Large intestine (tissue), 3 donors: ENCODE measurements at regions not wholly inside any gene's neighbourhood (a gene's known extent, or its start where the extent isn't known, plus 50 kb on each side); places are given as distances from the start of the nearest gene placed in this dataset.

Experiments used
- DNase-seq, 2 donors: peaks; one replicate each; pipeline versions ENCODE4 v3.0.0 to v3.0.0-alpha.2; 2013
- H3K27ac ChIP-seq: one replicate; pipeline ENCODE4 v1.5.1; 2013; ENCODE audit warnings: low read length
- H3K27me3 ChIP-seq: 2 replicates; pipeline ENCODE4 v1.6.1; 2013; ENCODE audit warnings: low read length; ENCODE audit not compliant: control insufficient read depth, insufficient read depth
- H3K36me3 ChIP-seq: 2 replicates; pipeline ENCODE4 v1.6.1; 2013; ENCODE audit warnings: low read length; ENCODE audit not compliant: control insufficient read depth, insufficient read depth
- H3K4me1 ChIP-seq: one replicate; pipeline ENCODE4 v1.6.1; 2013; ENCODE audit warnings: low read length; ENCODE audit not compliant: control insufficient read depth, insufficient read depth
- H3K4me3 ChIP-seq: one replicate; pipeline ENCODE4 v1.5.1; 2013; ENCODE audit warnings: low read length
- H3K9me3 ChIP-seq: one replicate; pipeline ENCODE4 v1.6.1; 2013; ENCODE audit warnings: mild to moderate bottlenecking, low read depth, low read length, moderate library complexity; ENCODE audit not compliant: control insufficient read depth
- WGBS: methylation state at CpG from one replicate; pipeline ENCODE4 v1.1.5; 2013; ENCODE audit warnings: low lambda C conversion rate; ENCODE audit not compliant: insufficient coverage; 5-methylcytosine and 5-hydroxymethylcytosine counted together

GRCh38 chr5:23631302-23632045 is 124.1 kb downstream of the PRDM9 start:
- Histone ChIP-seq H3K9me3 (no peaks in the 10 kb centered on the region), H3K4me1 (no peaks in the 10 kb centered on the region), H3K27ac (no peak overlapping the region), H3K4me3 (no peak overlapping the region), H3K36me3 (no peaks in the 10 kb centered on the region), H3K27me3 (no peaks in the 10 kb centered on the region)
- no peak for DNase-seq
- no CpG with 5 or more reads among the region's 2 CpGs for WGBS

- Histone ChIP-seq H3K9me3 (no peaks in the 10 kb centered on the region), H3K4me3 (no peak overlapping the region), H3K4me1 (no peaks in the 10 kb centered on the region), H3K27ac (no peak overlapping the region), H3K27me3 (no peaks in the 10 kb centered on the region), H3K36me3 (no peaks in the 10 kb centered on the region)
- DNase-seq = no peak
Measured at GRCh38 chr5:23635938-23636337, 128.5 kb downstream of the PRDM9 start.

DNA sequence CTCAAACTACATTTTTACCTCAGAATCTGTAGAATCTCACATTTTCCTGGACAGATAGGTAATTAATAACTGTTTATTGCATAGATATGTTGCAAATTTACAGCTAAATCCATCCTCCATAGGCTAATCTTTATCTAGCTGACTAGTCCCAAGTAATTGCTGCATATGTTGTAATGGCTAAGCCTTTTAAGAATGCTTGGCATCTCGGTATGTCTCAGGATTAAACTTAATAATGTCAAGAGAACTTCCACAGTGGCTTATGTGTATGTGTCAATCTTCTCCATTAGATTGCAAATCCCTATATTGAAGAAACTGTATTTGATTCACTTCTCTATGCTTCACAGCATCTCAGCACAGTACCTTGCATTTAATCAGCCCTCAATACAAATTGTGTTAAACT is 131.9 kb downstream of the PRDM9 start:
- H3K27ac ChIP-seq = no peak overlapping the region
- DNase-seq = no peak
- no peaks in the 10 kb centered on the region for H3K27me3 ChIP-seq
- no peak overlapping the region for H3K4me3 ChIP-seq
- no peaks in the 10 kb centered on the region for H3K36me3 ChIP-seq
- no CpG with 5 or more reads among the region's 1 CpG for WGBS
- no peaks in the 10 kb centered on the region for H3K9me3 ChIP-seq
- no peaks in the 10 kb centered on the region for H3K4me1 ChIP-seq

- Histone ChIP-seq H3K36me3 (no peaks in the 10 kb centered on the region), H3K4me1 (no peaks in the 10 kb centered on the region), H3K27me3 (no peaks in the 10 kb centered on the region), H3K9me3 (no peaks in the 10 kb centered on the region), H3K4me3 (no peak overlapping the region), H3K27ac (no peak overlapping the region)
- no peak for DNase-seq
- no CpG with 5 or more reads among the region's 1 CpG for WGBS
Measured at GRCh38 chr5:23648656-23649055, 141.2 kb downstream of the PRDM9 start.

DNA sequence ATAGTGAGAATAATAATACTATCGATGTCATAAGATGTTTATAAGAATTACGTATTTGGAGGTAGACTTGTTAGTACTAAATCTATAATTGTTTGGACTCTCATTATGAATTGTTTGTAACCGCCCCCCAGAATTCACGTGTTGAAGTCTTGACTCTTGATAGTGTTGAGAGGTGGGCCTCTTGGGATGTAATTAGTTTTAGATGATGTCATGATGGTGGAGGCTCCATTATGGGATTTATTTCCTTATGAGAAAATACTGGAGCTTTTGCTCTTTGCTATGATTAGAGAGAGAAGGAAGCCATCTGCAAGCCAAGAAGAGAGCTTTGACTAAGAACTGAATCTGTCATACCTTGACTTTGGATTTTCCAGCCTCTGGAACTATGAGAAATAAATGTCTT is 142.2 kb downstream of the PRDM9 start:
- WGBS = no CpG with 5 or more reads among the region's 4 CpGs
- no peaks in the 10 kb centered on the region for H3K27me3 ChIP-seq
- no peak for DNase-seq
- no peak overlapping the region for H3K27ac ChIP-seq
- H3K4me1 ChIP-seq = no peaks in the 10 kb centered on the region
- H3K36me3 ChIP-seq = no peaks in the 10 kb centered on the region
- no peak overlapping the region for H3K4me3 ChIP-seq
- no peaks in the 10 kb centered on the region for H3K9me3 ChIP-seq

DNA sequence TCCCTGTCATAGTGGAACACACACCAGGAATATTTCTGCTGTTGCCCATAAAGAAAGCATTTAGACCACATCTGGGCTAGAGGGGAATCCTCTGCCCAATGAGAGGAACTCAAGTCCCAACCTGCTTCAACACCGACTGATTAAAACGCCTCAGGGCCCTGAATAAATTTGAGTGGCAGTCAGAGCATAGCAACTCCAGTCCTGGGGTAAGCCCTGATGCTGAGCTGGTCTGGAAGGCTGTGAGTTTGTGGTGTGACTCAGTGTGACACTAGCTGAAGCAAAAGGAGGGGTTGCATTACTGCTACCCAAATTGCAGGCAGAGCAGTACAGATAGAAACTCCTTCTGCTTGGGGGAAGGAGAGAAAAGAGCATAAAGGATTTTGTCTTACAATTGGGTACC is 148.3 kb downstream of the PRDM9 start:
- Histone ChIP-seq H3K27me3 (no peaks in the 10 kb centered on the region), H3K9me3 (no peaks in the 10 kb centered on the region), H3K27ac (no peak overlapping the region), H3K36me3 (no peaks in the 10 kb centered on the region), H3K4me3 (no peak overlapping the region), H3K4me1 (no peaks in the 10 kb centered on the region)
- no CpG with 5 or more reads among the region's 2 CpGs for WGBS
- no peak for DNase-seq

- Histone ChIP-seq H3K27me3 (no peaks in the 10 kb centered on the region), H3K4me1 (no peaks in the 10 kb centered on the region), H3K4me3 (no peak overlapping the region), H3K27ac (no peak overlapping the region), H3K9me3 (peaks cover 5% of the 10 kb centered on the region), H3K36me3 (no peaks in the 10 kb centered on the region)
- 100% methylated on average over 1 of the region's 1 CpG for WGBS
- DNase-seq = no peak
Measured at GRCh38 chr5:23675456-23675855, 168.0 kb downstream of the PRDM9 start.

DNA sequence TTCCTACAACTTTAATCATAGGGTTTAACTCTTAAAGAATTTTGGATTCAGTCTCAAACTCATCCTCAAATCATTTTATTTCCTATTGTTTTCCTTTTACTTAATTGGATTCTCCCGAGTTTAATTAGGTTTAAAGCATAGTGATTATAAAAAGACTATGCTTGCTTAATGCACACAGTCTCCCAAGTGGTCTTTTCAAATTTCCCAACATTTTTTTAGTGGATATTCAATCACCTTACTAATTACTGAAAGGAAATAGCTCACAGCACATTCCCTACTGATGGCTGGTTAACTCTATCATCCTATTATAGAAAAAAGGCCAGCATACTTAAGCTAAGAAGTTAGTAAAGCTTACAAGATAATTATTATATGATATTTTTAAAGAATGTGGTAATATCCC is 170.6 kb downstream of the PRDM9 start:
- no peaks in the 10 kb centered on the region for H3K4me1 ChIP-seq
- no peak for DNase-seq
- WGBS = 100% methylated on average over 1 of the region's 1 CpG
- no peak overlapping the region for H3K27ac ChIP-seq
- H3K9me3 ChIP-seq = peaks cover 5% of the 10 kb centered on the region
- H3K4me3 ChIP-seq = no peak overlapping the region
- H3K36me3 ChIP-seq = no peaks in the 10 kb centered on the region
- no peaks in the 10 kb centered on the region for H3K27me3 ChIP-seq

GRCh38 chr5:23684103-23684502 is 176.7 kb downstream of the PRDM9 start:
- H3K4me1 ChIP-seq = no peaks in the 10 kb centered on the region
- no peak overlapping the region for H3K4me3 ChIP-seq
- DNase-seq = no peak
- WGBS = 83% methylated on average over 1 of the region's 2 CpGs
- no peaks in the 10 kb centered on the region for H3K9me3 ChIP-seq
- H3K36me3 ChIP-seq = no peaks in the 10 kb centered on the region
- no peaks in the 10 kb centered on the region for H3K27me3 ChIP-seq
- H3K27ac ChIP-seq = no peak overlapping the region

DNA sequence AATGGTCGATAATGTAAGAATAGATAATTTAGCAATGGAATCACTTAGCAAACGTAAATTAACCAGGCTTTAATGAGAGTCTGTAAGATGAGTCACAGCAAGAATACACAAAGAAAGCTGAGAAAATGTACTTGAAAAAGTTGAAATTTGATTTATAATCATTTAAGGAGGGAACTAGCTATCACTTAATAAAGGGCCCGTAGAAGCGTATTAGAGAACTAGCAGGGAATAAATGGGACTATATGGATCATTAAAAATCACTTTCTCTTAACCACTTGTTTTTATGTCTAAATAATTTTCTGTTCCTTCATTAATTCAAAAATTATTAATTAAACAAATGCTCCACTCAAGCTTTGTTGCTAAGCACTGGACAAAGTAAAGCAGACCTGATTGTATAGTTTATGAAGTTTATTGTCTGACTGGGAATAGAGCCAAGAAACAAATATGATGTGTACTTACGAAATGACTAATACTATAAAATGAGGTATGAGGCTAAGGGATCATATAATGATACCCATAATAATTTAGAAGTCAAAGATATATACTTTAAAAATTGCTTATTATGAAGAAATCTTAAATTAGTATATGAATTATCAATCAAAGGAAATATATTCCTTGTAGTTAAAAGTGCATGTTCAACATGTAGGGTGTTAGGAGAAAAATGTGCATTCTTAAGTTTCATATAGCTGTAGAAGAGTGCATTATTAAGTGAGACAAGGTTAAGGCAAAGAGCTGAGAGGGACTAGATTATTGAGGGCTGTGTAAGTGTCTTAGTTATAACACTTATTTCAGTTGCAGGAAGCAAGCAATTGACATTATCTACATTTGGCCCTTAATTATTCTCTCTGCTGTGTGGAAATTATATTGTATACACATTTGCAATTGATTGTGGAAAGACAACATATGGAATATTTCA is 196.8 kb downstream of the PRDM9 start:
- Histone ChIP-seq H3K27me3 (no peaks in the 10 kb centered on the region), H3K9me3 (no peaks in the 10 kb centered on the region), H3K27ac (no peak overlapping the region), H3K36me3 (no peaks in the 10 kb centered on the region), H3K4me3 (no peak overlapping the region), H3K4me1 (no peaks in the 10 kb centered on the region)
- 77% methylated on average over 3 of the region's 5 CpGs for WGBS
- DNase-seq = no peak
